ENCODE measurements at regions not wholly inside any gene's neighbourhood (a gene's known extent, or its start where the extent isn't known, plus 50 kb on each side); places are given as distances from the start of the nearest gene placed in this dataset.

DNA sequence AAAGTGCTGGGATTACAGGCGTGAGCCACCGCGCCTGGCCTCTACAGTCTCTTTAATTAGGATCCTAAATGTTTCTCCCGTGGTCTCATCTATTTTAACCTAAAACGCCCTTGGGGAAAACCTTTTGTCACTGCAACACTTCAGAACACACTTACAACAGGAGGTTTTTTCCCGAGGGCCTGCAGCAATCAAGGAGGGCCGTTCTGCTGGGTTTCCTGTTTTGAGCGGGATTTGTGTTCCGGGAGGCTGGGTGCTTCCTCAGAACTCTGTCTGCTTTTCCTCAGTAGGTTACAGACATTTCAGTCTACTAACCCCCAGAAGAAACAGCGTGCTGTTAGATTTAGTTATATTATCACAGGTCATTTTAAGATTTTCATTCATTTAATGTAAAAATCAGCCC, 65.4 kb upstream of the IRX4 start:
- TF ChIP-seq, protein P1, sequence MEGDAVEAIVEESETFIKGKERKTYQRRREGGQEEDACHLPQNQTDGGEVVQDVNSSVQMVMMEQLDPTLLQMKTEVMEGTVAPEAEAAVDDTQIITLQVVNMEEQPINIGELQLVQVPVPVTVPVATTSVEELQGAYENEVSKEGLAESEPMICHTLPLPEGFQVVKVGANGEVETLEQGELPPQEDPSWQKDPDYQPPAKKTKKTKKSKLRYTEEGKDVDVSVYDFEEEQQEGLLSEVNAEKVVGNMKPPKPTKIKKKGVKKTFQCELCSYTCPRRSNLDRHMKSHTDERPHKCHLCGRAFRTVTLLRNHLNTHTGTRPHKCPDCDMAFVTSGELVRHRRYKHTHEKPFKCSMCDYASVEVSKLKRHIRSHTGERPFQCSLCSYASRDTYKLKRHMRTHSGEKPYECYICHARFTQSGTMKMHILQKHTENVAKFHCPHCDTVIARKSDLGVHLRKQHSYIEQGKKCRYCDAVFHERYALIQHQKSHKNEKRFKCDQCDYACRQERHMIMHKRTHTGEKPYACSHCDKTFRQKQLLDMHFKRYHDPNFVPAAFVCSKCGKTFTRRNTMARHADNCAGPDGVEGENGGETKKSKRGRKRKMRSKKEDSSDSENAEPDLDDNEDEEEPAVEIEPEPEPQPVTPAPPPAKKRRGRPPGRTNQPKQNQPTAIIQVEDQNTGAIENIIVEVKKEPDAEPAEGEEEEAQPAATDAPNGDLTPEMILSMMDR (IDR thresholded peaks at IDR 0.05; ENCODE audit: low read depth, low read length, poor library complexity, severe bottlenecking), result no peak
- no peak for TF ChIP-seq EZH2phosphoT487 (IDR thresholded peaks at IDR 0.05; ENCODE audit: borderline replicate concordance, low read length)

All from DOHH2 (cell line).